ENCODE measurements at regions not wholly inside any gene's neighbourhood (a gene's known extent, or its start where the extent isn't known, plus 50 kb on each side); places are given as distances from the start of the nearest gene placed in this dataset.
A peak's percentile ranks its signal among the peaks of the same experiment; 100 is the strongest.

DNA sequence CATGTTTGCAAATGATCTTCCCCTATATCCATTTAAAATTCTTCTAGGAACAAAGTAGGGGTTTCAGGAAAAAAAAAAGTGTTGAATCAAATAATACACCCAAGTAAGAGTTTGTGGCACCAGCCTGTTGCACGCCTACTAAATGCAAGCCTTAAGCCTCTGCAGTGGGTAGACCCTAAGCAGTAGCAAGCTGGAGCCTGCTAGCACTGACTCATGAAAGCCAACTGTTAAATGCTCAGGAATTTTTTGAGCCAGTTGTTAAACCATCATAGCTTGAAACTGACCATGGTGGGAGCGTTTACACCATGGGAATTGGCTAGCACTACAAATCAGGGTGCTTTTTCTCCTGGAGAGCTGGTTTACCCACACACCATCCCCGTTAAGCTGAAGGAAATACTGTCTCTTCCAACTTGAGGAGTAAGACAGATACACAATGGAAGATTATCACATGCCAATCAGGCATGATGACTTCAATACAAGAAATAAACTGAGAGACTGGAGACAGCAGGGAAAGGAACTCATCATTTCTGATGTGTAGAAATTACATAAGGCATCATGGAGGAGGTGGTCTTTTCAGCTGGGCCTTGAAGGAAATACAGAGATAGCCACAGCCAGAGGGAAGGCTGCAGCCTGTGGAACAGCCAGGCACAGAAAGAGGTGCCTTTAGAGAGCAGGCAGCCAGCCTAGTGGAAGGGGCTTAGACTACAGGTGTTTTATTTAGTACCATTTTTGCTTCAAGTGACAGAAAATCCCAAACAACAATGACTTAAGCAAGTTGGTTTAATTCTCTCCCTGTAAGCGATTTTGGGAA lies 110.8 kb downstream of the SNX5 start:
- no peaks in the 10 kb centered on the region for H3K36me3 ChIP-seq
- intact Hi-C loops (cut with DNase I): no loop called here
- peaks cover 0 to 14% (median 0%) of the 10 kb centered on the region in 3 donors for H3K4me1 ChIP-seq
- no peaks in the 10 kb centered on the region for H3K27me3 ChIP-seq
- WGBS, 2 donors: 46 to 70% methylated on average over 4 of the region's 4 CpGs
- DNase-seq: no peak
- no peak overlapping the region for H3K4me3 ChIP-seq
- TF ChIP-seq POLR2A (IDR thresholded peaks at IDR 0.05) (no peak), CTCF (IDR thresholded peaks at IDR 0.05) (no peak)
- no peaks in the 10 kb centered on the region for H3K9me3 ChIP-seq
- no peak overlapping the region for H3K27ac ChIP-seq

GRCh38 chr20:17856837-17857605 lies 111.6 kb downstream of the SNX5 start:
- no peak for DNase-seq
- WGBS, 2 donors: 83 to 93% methylated on average over 4 of the region's 5 CpGs
- H3K27ac ChIP-seq: peak overlapping the region in 1 of 4 donors; percentile 32

GRCh38 chr20:17856024-17856564 lies 112.5 kb downstream of the SNX5 start:
- Histone ChIP-seq H3K27me3 (no peaks in the 10 kb centered on the region), H3K4me1 (peaks cover 0 to 14% (median 0%) of the 10 kb centered on the region in 3 donors), H3K4me3 (no peak overlapping the region), H3K9me3 (no peaks in the 10 kb centered on the region), H3K27ac (peak overlapping the region in 1 of 4 donors; percentile 38), H3K36me3 (no peaks in the 10 kb centered on the region)
- intact Hi-C loops (cut with DNase I): no loop called here
- no peak for DNase-seq
- TF ChIP-seq POLR2A (IDR thresholded peaks at IDR 0.05): no peak
- 22 to 29% methylated on average over 2 to 3 of the region's 3 CpGs for WGBS, 2 donors

More at GRCh38 chr20:17856837-17857605, 111.6 kb downstream of the SNX5 start:
- H3K27me3 ChIP-seq: no peaks in the 10 kb centered on the region
- TF ChIP-seq CTCF (IDR thresholded peaks at IDR 0.05) (no peak), POLR2A (IDR thresholded peaks at IDR 0.05) (no peak)
- intact Hi-C loops (cut with DNase I): no loop called here
- no peaks in the 10 kb centered on the region for H3K36me3 ChIP-seq
- peaks cover 0 to 14% (median 0%) of the 10 kb centered on the region in 3 donors for H3K4me1 ChIP-seq
- no peak overlapping the region for H3K4me3 ChIP-seq
- H3K9me3 ChIP-seq: no peaks in the 10 kb centered on the region

GRCh38 chr20:17854307-17854903 lies 114.2 kb downstream of the SNX5 start:
- intact Hi-C loops (cut with DNase I): no loop called here
- peaks cover 0 to 23% (median 6%) of the 10 kb centered on the region in 3 donors for H3K4me1 ChIP-seq
- H3K27me3 ChIP-seq: no peaks in the 10 kb centered on the region
- DNase-seq: no peak
- H3K9me3 ChIP-seq: no peaks in the 10 kb centered on the region
- H3K27ac ChIP-seq: no peak overlapping the region
- WGBS, 2 donors: 67 to 76% methylated on average over 3 to 4 of the region's 4 CpGs
- no peaks in the 10 kb centered on the region for H3K36me3 ChIP-seq
- TF ChIP-seq CTCF (IDR thresholded peaks at IDR 0.05): no peak
- TF ChIP-seq POLR2A (IDR thresholded peaks at IDR 0.05): no peak
- no peak overlapping the region for H3K4me3 ChIP-seq

DNA sequence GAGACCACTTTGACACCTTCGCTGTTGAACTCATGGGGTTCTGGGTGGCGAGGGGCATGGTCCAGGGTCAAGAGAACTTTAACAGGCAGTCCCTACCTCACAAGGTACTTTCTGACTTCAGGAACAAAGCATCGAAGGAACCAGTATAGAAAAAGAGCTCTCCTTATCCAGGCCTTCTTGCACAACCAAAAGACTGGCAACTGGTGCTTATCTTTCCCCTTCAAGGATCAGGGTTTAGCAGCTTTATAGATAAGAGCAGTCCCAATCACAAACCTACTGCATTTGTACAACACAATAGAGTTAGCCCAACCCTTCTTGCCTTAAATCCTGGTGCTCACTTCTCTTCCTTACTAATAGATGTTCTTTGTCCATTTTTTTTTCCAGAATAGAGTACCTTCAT lies 116.3 kb downstream of the SNX5 start:
- 86 to 94% methylated on average over 1 to 2 of the region's 3 CpGs for WGBS, 2 donors

More for the DNA sequence above, 116.3 kb downstream of the SNX5 start:
- H3K36me3 ChIP-seq: no peaks in the 10 kb centered on the region
- H3K9me3 ChIP-seq: no peaks in the 10 kb centered on the region
- H3K27me3 ChIP-seq: no peaks in the 10 kb centered on the region
- H3K4me3 ChIP-seq: no peak overlapping the region
- no peak overlapping the region for H3K27ac ChIP-seq
- no peak for DNase-seq
- intact Hi-C loops (cut with DNase I): no loop called here
- TF ChIP-seq POLR2A (IDR thresholded peaks at IDR 0.05) (no peak), CTCF (IDR thresholded peaks at IDR 0.05) (no peak)
- peaks cover 0 to 24% (median 11%) of the 10 kb centered on the region in 3 donors for H3K4me1 ChIP-seq
